GM12865 (cell line): ENCODE measurements at regions not wholly inside any gene's neighbourhood (a gene's known extent, or its start where the extent isn't known, plus 50 kb on each side); places are given as distances from the start of the nearest gene placed in this dataset.

ENCODE experiments used
- DNase-seq: peaks from one replicate; pipeline ENCODE4 v3.0.0; 2010; ENCODE audit warnings: low read depth
- H3K4me3 ChIP-seq: 2 replicates; pipeline ENCODE4 v1.5.1; 2011; ENCODE audit warnings: mild to moderate bottlenecking, low read depth, low read length, control low read depth
- TF ChIP-seq, protein P1 (sequence below): IDR thresholded peaks from 2 replicates; pipeline ENCODE4 v1.5.1; 2011; ENCODE audit warnings: low read length, control low read depth, low read depth, inconsistent platforms; ENCODE audit not compliant: insufficient read depth; ENCODE audit errors: missing control alignments

DNA sequence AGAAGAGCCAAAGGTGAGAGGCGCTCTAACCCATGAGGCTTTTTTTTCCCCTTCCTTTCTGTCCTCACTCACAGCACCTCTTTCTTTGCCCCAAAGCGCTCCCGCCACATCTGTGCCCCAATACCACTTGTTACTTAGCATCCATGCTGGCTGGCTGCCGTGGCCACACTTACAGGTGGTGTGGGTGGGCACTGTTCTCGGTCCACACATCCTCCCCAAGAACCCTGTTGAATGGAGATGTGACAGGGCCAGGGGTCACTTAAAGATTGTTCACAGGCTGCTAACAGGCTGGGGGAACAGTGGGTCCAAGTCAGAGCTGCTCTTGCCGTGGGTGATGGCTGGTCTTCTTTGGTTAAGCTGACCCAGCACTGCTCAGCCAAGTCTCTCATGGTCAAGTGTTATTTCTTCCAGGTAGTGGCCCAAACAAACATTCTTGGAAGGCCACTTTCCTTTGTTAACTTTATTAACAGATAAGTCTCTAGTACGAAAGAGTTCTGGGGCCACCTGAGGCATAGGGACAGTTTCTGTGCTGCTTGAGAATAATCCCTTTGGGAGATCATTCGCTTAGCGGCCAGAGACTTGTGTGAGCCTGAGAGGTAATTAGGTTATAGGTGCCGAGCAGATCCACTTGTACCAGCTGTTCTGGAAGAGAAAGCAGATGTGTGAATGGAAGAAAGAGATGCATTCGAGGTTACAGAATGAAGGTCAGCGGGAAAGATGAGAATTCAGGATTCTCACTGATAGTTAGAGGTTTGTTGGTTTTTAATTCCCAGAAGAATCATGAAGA, 62.6 kb upstream of the IRF2BP2 start:
- TF ChIP-seq, protein P1, sequence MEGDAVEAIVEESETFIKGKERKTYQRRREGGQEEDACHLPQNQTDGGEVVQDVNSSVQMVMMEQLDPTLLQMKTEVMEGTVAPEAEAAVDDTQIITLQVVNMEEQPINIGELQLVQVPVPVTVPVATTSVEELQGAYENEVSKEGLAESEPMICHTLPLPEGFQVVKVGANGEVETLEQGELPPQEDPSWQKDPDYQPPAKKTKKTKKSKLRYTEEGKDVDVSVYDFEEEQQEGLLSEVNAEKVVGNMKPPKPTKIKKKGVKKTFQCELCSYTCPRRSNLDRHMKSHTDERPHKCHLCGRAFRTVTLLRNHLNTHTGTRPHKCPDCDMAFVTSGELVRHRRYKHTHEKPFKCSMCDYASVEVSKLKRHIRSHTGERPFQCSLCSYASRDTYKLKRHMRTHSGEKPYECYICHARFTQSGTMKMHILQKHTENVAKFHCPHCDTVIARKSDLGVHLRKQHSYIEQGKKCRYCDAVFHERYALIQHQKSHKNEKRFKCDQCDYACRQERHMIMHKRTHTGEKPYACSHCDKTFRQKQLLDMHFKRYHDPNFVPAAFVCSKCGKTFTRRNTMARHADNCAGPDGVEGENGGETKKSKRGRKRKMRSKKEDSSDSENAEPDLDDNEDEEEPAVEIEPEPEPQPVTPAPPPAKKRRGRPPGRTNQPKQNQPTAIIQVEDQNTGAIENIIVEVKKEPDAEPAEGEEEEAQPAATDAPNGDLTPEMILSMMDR = no peak
- no peak for DNase-seq
- no peak overlapping the region for H3K4me3 ChIP-seq

DNA sequence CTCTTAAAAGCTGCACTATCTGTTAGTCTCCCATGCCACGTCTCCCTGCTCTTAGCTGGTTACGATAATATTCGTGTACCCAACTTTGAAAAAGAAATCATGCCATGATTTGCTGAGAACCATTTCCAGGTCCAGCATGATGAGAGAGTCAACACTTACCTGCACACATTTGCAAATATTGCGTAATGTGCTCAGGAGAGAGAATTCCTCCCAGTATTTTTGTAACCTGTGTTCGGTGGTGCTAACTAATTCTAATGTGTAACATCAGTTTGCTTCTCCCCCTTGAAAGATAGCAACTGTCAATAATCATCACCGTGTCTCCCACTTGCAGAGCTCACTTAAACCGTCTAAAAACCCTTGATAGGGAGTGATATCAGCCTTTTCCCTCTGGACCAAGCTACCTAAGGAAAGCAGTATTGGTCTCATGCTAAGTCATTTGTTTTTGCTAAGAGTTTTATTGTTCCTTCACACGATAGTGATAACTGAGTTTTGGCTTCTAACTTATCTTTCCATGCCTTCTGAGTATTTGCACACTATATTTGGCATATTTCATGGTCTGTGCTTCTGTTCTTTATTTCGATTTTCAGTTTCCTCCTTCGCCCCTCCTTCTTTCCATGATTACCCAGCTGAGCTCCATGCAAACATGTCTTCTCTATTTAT, 61.1 kb upstream of the IRF2BP2 start:
- peak; percentile 44 for DNase-seq
- H3K4me3 ChIP-seq = no peak overlapping the region
- TF ChIP-seq, protein P1 = no peak

DNA sequence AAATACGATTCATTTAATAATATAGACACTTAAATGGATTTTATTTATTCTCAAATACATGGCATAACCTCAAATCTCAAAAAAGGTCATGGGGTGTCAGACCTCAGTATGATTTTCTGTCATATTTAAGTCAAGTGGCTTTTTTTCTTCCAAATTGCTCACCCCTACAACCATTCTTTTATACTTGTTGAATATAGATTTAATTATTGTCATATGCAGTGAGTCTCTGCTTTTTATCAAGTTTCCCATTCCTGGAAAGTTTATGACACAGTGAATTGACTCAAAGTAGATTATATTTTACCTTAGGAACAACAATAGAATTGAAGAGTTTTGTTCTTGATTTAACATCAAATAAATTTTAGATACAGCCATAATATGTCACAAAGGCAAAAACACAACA, 59.5 kb upstream of the IRF2BP2 start:
- DNase-seq = no peak
- TF ChIP-seq, protein P1 = no peak
- no peak overlapping the region for H3K4me3 ChIP-seq

DNA sequence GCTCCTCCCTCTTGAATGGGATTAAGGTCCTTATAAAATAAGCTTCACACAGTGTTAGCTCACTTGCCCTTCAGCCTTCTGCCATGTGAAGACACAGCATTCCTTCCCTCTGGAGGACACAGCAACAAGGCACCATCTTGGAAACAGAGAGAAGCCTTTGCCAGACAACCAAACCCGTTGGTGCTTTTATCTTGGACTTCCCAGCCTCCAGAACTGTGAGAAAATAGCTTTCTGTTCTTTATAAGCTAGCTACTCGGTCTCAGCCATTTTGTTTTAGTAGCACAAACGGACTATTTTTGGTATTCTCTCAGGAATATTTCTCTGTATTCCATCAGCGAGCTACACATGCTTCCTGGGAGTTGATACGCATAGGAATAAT, 58.6 kb upstream of the IRF2BP2 start:
- TF ChIP-seq, protein P1 = no peak
- H3K4me3 ChIP-seq = no peak overlapping the region
- no peak for DNase-seq

DNA sequence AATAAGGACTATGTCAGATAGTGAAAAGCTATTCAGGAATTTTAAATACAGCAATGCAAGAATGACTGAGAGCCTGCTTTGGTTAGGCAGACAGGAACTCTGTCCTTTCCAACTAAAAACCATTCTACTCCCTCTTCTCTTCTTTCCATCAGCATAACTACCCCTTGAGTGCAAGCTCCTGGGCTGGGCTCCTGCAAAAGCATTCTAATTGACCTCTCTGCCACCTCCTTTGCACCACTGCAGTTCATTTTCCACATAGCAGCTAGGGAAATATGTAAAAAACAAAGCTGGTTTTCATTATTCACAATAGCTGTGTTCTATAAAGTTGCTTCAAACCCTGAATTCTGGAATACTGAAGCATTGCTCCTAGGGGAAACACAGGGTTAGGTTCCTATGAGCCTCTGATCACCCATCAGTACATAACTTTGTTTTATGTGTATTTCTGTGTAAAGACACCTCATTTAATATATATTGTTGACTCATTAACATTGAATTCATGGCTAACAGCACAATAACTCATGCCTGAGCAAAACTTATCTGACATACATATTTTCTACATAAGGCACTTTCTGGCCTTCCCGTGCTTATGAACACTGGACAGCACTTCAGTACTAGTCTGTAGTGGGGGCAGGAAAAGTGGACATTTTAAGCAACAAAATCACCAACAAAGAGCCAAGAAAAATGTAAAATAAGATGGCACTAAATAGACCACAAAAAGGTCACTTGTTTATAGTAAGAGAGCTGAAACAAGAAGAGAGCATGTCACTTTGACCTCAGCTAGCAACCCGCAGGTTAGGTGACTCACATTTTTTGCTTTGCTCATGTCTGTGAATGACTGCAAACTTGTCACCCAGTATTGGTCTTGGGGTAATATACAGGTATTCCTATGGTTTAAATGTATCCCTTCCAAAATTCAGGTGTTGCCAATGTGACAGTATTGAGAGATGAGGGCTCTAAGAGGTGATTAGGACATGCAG, 57.9 kb upstream of the IRF2BP2 start:
- H3K4me3 ChIP-seq = no peak overlapping the region
- DNase-seq = no peak
- TF ChIP-seq, protein P1 = no peak

DNA sequence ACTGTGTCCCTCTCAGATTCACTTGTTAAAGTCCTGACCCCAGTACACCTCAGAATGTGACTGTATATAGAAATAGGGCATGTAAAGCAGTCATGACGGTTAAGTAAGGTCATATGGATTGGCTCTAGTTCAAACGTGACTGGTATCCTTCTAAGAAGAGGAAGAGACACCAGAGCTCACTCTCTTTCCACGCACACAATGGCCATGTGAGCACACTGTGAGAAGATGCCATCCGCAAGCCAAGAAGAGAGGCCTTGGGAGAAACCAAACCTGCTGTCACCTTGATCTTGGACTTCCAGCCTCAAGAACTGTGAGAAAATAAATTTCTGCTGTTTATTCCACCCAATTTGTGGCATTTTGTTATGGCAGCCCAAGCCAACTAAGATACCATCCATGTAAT, 56.8 kb upstream of the IRF2BP2 start:
- no peak overlapping the region for H3K4me3 ChIP-seq
- TF ChIP-seq, protein P1 = no peak
- no peak for DNase-seq
